RWPE2 (cell line): ENCODE measurements at regions not wholly inside any gene's neighbourhood (a gene's known extent, or its start where the extent isn't known, plus 50 kb on each side); places are given as distances from the start of the nearest gene placed in this dataset.

Source experiments
- ATAC-seq: fragments of 200-7000 bp; cut with Tn5 transposase; 3 replicates; pipeline ENCODE4 v1.9.1; 2021; ENCODE audit warnings: low read depth
- DNase-seq: peaks from one replicate; pipeline ENCODE4 v3.0.0-alpha.2; 2020; ENCODE audit warnings: low spot score
- H3K27ac ChIP-seq: fragments of 450-650 bp; 2 replicates; pipeline ENCODE4 v1.5.1; 2017; ENCODE audit warnings: mild to moderate bottlenecking; ENCODE audit not compliant: poor library complexity, severe bottlenecking
- H3K27me3 ChIP-seq: fragments of 250-450 bp; sonication (Bioruptor Pico); 2 replicates; pipeline ENCODE4 v1.5.1; 2021; ENCODE audit warnings: mild to moderate bottlenecking, moderate library complexity; ENCODE audit not compliant: insufficient read depth, poor library complexity, severe bottlenecking
- H3K36me3 ChIP-seq: fragments of 250-450 bp; sonication (Bioruptor Pico); 2 replicates; pipeline ENCODE4 v1.5.1; 2020; ENCODE audit warnings: low read depth, mild to moderate bottlenecking, moderate library complexity
- H3K4me1 ChIP-seq: fragments of 250-450 bp; sonication (Bioruptor Pico); 2 replicates; pipeline ENCODE4 v1.5.1; 2021; ENCODE audit warnings: mild to moderate bottlenecking, moderate library complexity; ENCODE audit not compliant: insufficient read depth, poor library complexity, severe bottlenecking
- H3K4me3 ChIP-seq: fragments of 250-450 bp; sonication (Bioruptor Pico); 2 replicates; pipeline ENCODE4 v1.5.1; 2021; ENCODE audit warnings: mild to moderate bottlenecking, moderate library complexity; ENCODE audit not compliant: severe bottlenecking
- H3K9me3 ChIP-seq: fragments of 250-450 bp; sonication (Bioruptor Pico); 2 replicates; pipeline ENCODE4 v1.5.1; 2021; ENCODE audit warnings: mild to moderate bottlenecking, moderate library complexity; ENCODE audit not compliant: severe bottlenecking
- CTCF ChIP-seq: fragments of 450-650 bp; IDR thresholded peaks from one replicate; pipeline ENCODE4 v1.5.1; 2017; ENCODE audit warnings: mild to moderate bottlenecking, moderate library complexity; ENCODE audit not compliant: poor library complexity, severe bottlenecking

- H3K36me3 ChIP-seq = no peaks in the 10 kb centered on the region
- H3K9me3 ChIP-seq = no peaks in the 10 kb centered on the region
- TF ChIP-seq CTCF = no peak
- H3K27me3 ChIP-seq = no peaks in the 10 kb centered on the region
- no peak overlapping the region for H3K27ac ChIP-seq
- no peak overlapping the region for H3K4me3 ChIP-seq
- ATAC-seq = peak; percentile 84
- H3K4me1 ChIP-seq = peaks cover 9% of the 10 kb centered on the region
- DNase-seq = no peak
These were observed 307.4 kb upstream of the SMIM31 start for GRCh38 chr4:164446516-164446915.

GRCh38 chr4:164461901-164462300, 292.0 kb upstream of the SMIM31 start:
- no peaks in the 10 kb centered on the region for H3K9me3 ChIP-seq
- H3K27ac ChIP-seq = no peak overlapping the region
- H3K4me1 ChIP-seq = no peaks in the 10 kb centered on the region
- TF ChIP-seq CTCF = no peak
- no peak for ATAC-seq
- no peaks in the 10 kb centered on the region for H3K36me3 ChIP-seq
- no peak overlapping the region for H3K4me3 ChIP-seq
- H3K27me3 ChIP-seq = no peaks in the 10 kb centered on the region
- DNase-seq = no peak

GRCh38 chr4:164462471-164462870, 291.5 kb upstream of the SMIM31 start:
- no peaks in the 10 kb centered on the region for H3K9me3 ChIP-seq
- H3K27me3 ChIP-seq = no peaks in the 10 kb centered on the region
- H3K36me3 ChIP-seq = no peaks in the 10 kb centered on the region
- no peak overlapping the region for H3K4me3 ChIP-seq
- no peak for ATAC-seq
- H3K4me1 ChIP-seq = no peaks in the 10 kb centered on the region
- no peak for TF ChIP-seq CTCF
- no peak overlapping the region for H3K27ac ChIP-seq
- DNase-seq = no peak

- H3K9me3 ChIP-seq = no peaks in the 10 kb centered on the region
- no peak overlapping the region for H3K4me3 ChIP-seq
- no peaks in the 10 kb centered on the region for H3K4me1 ChIP-seq
- H3K36me3 ChIP-seq = no peaks in the 10 kb centered on the region
- H3K27ac ChIP-seq = no peak overlapping the region
- DNase-seq (no peak), ATAC-seq (no peak)
- no peaks in the 10 kb centered on the region for H3K27me3 ChIP-seq
- no peak for TF ChIP-seq CTCF
These were observed 289.6 kb upstream of the SMIM31 start for GRCh38 chr4:164464313-164464712.

GRCh38 chr4:164467493-164467892, 286.4 kb upstream of the SMIM31 start:
- Histone ChIP-seq H3K36me3 (no peaks in the 10 kb centered on the region), H3K4me3 (no peak overlapping the region), H3K27me3 (no peaks in the 10 kb centered on the region), H3K4me1 (no peaks in the 10 kb centered on the region), H3K27ac (no peak overlapping the region), H3K9me3 (no peaks in the 10 kb centered on the region)
- peak; percentile 88 for ATAC-seq
- no peak for TF ChIP-seq CTCF
- no peak for DNase-seq
